ENCODE measurements at regions not wholly inside any gene's neighbourhood (a gene's known extent, or its start where the extent isn't known, plus 50 kb on each side); places are given as distances from the start of the nearest gene placed in this dataset.

DNA sequence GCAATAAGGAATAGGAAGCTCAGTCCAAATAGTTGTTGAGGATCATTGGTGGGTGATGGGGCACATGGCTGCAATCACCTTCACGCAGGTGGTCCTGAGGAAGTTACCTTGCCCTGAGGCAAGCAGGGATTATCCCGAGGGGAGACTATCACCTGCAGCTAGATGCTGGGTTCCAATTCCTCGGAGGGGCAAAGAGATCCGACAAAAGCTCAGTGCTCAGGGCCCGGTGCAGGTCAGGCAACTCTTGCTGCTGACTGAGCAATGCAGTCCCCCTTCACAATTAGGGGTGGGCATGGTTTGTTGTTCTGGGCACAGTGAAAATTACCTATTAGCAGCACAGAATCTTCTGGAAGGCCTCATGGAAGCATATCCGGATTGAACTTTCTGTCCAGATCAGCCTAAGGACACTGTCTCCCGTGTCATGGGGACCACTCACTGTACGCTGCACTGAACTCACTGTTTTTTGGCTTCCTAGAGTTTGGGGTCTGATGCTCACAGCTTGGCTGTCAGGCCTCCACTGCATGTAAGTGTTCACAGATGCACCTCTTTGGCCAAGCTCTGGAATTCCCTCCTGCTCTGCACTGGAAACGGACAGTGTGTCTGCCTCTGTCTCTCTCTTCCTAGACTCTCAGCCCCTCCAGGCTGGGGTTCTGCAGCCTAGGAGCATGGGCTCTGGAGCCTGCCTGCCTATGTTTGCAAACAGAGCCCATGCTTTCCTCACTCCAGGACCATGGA lies 372.7 kb downstream of the ZNF536 start:
- no peak overlapping the region for H3K9ac ChIP-seq (ENCODE audit: insufficient read depth, low read length)
- no peaks in the 10 kb centered on the region for H3K79me2 ChIP-seq (ENCODE audit: control insufficient read depth, insufficient read depth, low read length)
- H3K9me3 ChIP-seq (ENCODE audit: control insufficient read depth, insufficient read depth, low read depth, low read length) = no peaks in the 10 kb centered on the region
- DNase-seq (ENCODE audit: low read depth in 2 of 2) = no peak
- H4K20me1 ChIP-seq (ENCODE audit: control insufficient read depth, extremely low read depth, insufficient read depth, low read length) = no peaks in the 10 kb centered on the region
- no peak overlapping the region for H2AFZ ChIP-seq (ENCODE audit: low read length)
- no peaks in the 10 kb centered on the region for H3K36me3 ChIP-seq (ENCODE audit: control insufficient read depth, insufficient read depth, low read length)
- H3K27me3 ChIP-seq (ENCODE audit: control insufficient read depth, insufficient read depth, low read length) = no peaks in the 10 kb centered on the region
- H3K4me1 ChIP-seq (ENCODE audit: control insufficient read depth, extremely low read depth, insufficient read depth, low read length) = no peaks in the 10 kb centered on the region
- no peak overlapping the region for H3K27ac ChIP-seq (ENCODE audit: insufficient read depth, low read length)
- no peak overlapping the region for H3K4me2 ChIP-seq (ENCODE audit: extremely low read depth, insufficient read depth, low read length)
- no peak overlapping the region for H3K4me3 ChIP-seq (replicated peaks in 1 of 4; ENCODE audit: control extremely low read depth in 1 of 4, insufficient read depth in 1 of 4, low read depth in 3 of 4, low read length in 4 of 4)
- no peak for TF ChIP-seq EZH2 (IDR thresholded peaks at IDR 0.05; ENCODE audit: low read length, missing control alignments)
- TF ChIP-seq, protein P1, sequence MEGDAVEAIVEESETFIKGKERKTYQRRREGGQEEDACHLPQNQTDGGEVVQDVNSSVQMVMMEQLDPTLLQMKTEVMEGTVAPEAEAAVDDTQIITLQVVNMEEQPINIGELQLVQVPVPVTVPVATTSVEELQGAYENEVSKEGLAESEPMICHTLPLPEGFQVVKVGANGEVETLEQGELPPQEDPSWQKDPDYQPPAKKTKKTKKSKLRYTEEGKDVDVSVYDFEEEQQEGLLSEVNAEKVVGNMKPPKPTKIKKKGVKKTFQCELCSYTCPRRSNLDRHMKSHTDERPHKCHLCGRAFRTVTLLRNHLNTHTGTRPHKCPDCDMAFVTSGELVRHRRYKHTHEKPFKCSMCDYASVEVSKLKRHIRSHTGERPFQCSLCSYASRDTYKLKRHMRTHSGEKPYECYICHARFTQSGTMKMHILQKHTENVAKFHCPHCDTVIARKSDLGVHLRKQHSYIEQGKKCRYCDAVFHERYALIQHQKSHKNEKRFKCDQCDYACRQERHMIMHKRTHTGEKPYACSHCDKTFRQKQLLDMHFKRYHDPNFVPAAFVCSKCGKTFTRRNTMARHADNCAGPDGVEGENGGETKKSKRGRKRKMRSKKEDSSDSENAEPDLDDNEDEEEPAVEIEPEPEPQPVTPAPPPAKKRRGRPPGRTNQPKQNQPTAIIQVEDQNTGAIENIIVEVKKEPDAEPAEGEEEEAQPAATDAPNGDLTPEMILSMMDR (conservative IDR thresholded peaks at IDR 0.05 in 1 of 2, IDR thresholded peaks at IDR 0.05 in 1 of 2; ENCODE audit: low read depth in 1 of 2, low read length in 2 of 2) = no peak

GRCh38 chr19:30743702-30744101 lies 371.5 kb downstream of the ZNF536 start:
- Histone ChIP-seq H3K36me3 (ENCODE audit: control insufficient read depth, insufficient read depth, low read length) (no peaks in the 10 kb centered on the region), H3K27me3 (ENCODE audit: control insufficient read depth, insufficient read depth, low read length) (no peaks in the 10 kb centered on the region), H3K4me2 (ENCODE audit: extremely low read depth, insufficient read depth, low read length) (no peak overlapping the region), H3K79me2 (ENCODE audit: control insufficient read depth, insufficient read depth, low read length) (no peaks in the 10 kb centered on the region), H3K27ac (ENCODE audit: insufficient read depth, low read length) (no peak overlapping the region), H3K9me3 (ENCODE audit: control insufficient read depth, insufficient read depth, low read depth, low read length) (no peaks in the 10 kb centered on the region), H4K20me1 (ENCODE audit: control insufficient read depth, extremely low read depth, insufficient read depth, low read length) (no peaks in the 10 kb centered on the region), H3K4me1 (ENCODE audit: control insufficient read depth, extremely low read depth, insufficient read depth, low read length) (no peaks in the 10 kb centered on the region), H2AFZ (ENCODE audit: low read length) (no peak overlapping the region), H3K4me3 (replicated peaks in 1 of 4; ENCODE audit: control extremely low read depth in 1 of 4, insufficient read depth in 1 of 4, low read depth in 3 of 4, low read length in 4 of 4) (no peak overlapping the region), H3K9ac (ENCODE audit: insufficient read depth, low read length) (no peak overlapping the region)
- TF ChIP-seq, protein P1 (conservative IDR thresholded peaks at IDR 0.05 in 1 of 2, IDR thresholded peaks at IDR 0.05 in 1 of 2; ENCODE audit: low read depth in 1 of 2, low read length in 2 of 2) = no peak
- DNase-seq (ENCODE audit: low read depth in 2 of 2) = no peak

GRCh38 chr19:30743011-30743410 lies 370.8 kb downstream of the ZNF536 start:
- H3K79me2 ChIP-seq (ENCODE audit: control insufficient read depth, insufficient read depth, low read length) = no peaks in the 10 kb centered on the region
- TF ChIP-seq, protein P1 (conservative IDR thresholded peaks at IDR 0.05 in 1 of 2, IDR thresholded peaks at IDR 0.05 in 1 of 2; ENCODE audit: low read depth in 1 of 2, low read length in 2 of 2) = no peak
- TF ChIP-seq EZH2 (IDR thresholded peaks at IDR 0.05; ENCODE audit: low read length, missing control alignments) = no peak
- H3K36me3 ChIP-seq (ENCODE audit: control insufficient read depth, insufficient read depth, low read length) = no peaks in the 10 kb centered on the region
- no peak overlapping the region for H3K27ac ChIP-seq (ENCODE audit: insufficient read depth, low read length)
- no peaks in the 10 kb centered on the region for H4K20me1 ChIP-seq (ENCODE audit: control insufficient read depth, extremely low read depth, insufficient read depth, low read length)
- H3K4me1 ChIP-seq (ENCODE audit: control insufficient read depth, extremely low read depth, insufficient read depth, low read length) = no peaks in the 10 kb centered on the region
- no peak overlapping the region for H3K4me2 ChIP-seq (ENCODE audit: extremely low read depth, insufficient read depth, low read length)
- no peak overlapping the region for H3K9ac ChIP-seq (ENCODE audit: insufficient read depth, low read length)
- H3K9me3 ChIP-seq (ENCODE audit: control insufficient read depth, insufficient read depth, low read depth, low read length) = no peaks in the 10 kb centered on the region
- no peak overlapping the region for H3K4me3 ChIP-seq (replicated peaks in 1 of 4; ENCODE audit: control extremely low read depth in 1 of 4, insufficient read depth in 1 of 4, low read depth in 3 of 4, low read length in 4 of 4)
- H3K27me3 ChIP-seq (ENCODE audit: control insufficient read depth, insufficient read depth, low read length) = no peaks in the 10 kb centered on the region
- DNase-seq (ENCODE audit: low read depth in 2 of 2) = no peak
- no peak overlapping the region for H2AFZ ChIP-seq (ENCODE audit: low read length)

All from fibroblast of lung (primary cell).